ENCODE measurements at regions not wholly inside any gene's neighbourhood (a gene's known extent, or its start where the extent isn't known, plus 50 kb on each side); places are given as distances from the start of the nearest gene placed in this dataset.
A peak's percentile ranks its signal among the peaks of the same experiment; 100 is the strongest.

- DNase-seq (ENCODE audit: low read depth, low spot score), result peak; percentile 64
These were observed 116.8 kb downstream of the TOMM20 start for GRCh38 chr1:235011599-235012435.

DNA sequence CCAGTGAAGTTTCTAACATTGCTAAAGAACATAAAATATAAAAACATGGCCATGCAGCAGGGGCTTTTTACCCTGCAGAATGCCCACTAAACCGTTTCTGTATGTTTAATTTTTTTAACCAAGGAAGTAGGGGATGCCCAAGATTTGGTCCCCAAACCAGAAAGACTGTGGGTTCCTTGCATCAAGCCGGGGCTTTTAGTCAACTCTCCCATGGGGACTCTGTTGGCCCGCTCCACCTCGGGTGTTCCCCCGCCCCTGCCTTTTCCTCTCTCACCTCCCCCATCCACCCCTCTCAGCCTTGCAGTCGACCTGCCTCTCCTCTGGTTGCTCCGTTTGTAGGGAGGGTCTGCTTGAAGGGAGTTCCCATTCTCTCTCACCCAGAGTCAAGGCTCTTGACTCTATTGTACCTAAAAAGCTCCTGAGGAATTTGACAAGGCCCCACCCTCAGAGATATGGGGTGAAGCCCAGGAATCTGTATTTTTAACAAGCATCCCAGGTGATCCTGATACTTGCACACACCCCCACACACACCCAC is 117.5 kb downstream of the TOMM20 start:
- DNase-seq (ENCODE audit: low read depth, low spot score), result no peak

DNA sequence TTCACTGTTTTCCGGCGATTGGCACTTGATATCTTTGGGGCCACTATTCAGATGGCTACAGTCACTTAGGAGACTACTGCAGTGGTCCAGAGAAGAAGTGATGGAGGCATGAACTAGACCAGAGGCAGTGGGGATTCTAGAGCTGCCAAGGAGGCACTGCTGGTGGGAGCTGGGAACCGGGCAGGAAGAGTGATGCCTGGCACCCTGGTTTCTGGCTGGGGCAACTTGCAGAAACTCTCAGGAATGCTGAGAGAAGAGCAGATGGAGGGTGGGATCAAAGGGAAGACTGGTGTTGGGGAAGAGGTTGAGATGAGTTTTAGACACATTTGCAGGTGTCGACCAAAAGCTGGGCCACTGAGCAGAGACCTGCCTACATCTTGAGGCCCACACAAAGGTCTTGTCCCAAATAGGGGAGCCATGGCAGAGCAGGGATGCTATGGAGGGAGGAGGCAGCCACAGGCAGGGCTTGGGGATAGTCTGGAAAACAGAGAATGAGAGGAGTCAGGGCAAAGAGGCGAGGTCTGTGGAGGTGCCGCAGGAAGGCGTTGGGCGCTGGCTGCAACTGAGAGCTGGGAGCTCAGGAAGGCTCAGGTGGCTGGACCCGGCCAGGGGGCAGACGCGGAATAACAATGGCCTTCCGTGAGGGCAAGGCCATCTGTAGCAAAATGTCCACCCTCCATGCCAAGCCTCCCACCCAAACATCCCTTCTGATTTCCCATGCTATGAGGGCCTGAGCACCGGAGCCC is 118.9 kb downstream of the TOMM20 start:
- no peak for DNase-seq (ENCODE audit: low read depth, low spot score)

DNA sequence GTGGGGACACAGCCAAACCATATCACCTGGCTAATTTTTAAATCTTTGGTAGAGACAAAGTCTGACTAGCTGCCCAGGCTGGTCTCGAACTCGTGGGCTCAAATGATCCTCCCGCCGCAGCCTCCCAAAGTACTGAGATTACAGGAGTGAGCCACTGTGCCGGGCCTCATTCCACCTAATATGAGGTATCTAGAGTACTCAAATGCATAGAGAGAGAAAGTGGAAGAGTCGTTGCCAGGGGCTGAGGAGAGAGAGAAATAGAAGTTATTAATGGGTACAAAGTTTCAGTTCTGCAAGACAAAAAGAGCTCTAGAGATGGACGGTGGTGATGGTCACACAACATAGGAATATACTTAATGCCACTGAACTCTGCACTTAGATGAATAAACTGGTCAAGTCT is 119.6 kb downstream of the TOMM20 start:
- DNase-seq (ENCODE audit: low read depth, low spot score), result no peak

- DNase-seq (ENCODE audit: low read depth, low spot score), result no peak
These were observed 120.4 kb downstream of the TOMM20 start for GRCh38 chr1:235008239-235008638.

GRCh38 chr1:235006816-235007215 is 121.8 kb downstream of the TOMM20 start:
- DNase-seq (ENCODE audit: low read depth, low spot score), result no peak

DNA sequence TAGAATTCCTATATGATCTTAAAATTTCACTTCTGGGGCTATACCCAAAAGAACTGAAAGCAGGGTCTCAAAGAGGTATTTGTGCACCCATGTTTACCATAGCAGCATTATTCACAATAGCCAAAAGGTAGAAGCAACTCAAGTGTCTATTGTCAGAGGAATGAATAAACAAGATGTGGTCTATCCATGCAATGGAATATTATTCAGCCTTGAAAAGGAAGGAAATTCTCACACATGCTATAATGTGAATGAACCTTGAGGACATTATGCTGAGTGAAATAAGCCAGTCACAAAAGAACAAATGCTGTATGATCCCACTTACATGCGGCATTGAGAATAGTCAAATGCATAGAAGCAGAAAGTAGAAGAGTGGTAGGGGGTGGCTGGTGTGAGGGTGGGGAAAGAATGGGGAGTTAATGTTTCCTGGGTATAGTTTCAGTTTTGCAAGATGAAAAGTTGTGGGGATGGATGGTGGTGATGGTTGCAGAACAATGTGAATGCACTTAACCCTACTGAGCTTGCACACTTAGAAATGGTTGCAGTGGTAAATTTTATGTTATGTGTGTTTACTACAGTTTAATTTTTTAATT is 122.4 kb downstream of the TOMM20 start:
- DNase-seq (ENCODE audit: low read depth, low spot score), result no peak

- no peak for DNase-seq (ENCODE audit: low read depth, low spot score)
These were observed 123.7 kb downstream of the TOMM20 start for GRCh38 chr1:235004840-235005391.

DNA sequence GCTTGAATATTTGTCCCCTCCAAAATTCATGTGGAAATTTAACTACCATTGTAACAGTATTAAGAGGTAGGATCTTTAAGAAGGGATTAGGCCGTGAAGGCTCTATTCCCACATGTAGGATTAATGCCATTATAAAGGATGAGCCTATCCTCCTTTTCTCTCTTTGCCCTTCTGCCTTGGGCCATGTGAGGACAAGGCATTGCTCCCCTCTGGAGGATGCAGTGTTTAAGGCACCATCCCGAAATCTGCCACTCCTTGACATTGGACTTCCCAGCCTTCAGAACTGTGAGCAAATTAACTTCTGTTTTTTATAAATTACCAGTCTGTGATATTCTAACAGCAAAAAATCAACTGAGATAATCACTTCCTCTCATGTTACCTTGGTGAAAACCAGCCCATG is 124.4 kb downstream of the TOMM20 start:
- no peak for DNase-seq (ENCODE audit: low read depth, low spot score)

- no peak for DNase-seq (ENCODE audit: low read depth, low spot score)
These were observed 125.8 kb downstream of the TOMM20 start for GRCh38 chr1:235002706-235003300.

GRCh38 chr1:234999513-234999940 is 129.1 kb downstream of the TOMM20 start:
- no peak for DNase-seq (ENCODE audit: low read depth, low spot score)

DNA sequence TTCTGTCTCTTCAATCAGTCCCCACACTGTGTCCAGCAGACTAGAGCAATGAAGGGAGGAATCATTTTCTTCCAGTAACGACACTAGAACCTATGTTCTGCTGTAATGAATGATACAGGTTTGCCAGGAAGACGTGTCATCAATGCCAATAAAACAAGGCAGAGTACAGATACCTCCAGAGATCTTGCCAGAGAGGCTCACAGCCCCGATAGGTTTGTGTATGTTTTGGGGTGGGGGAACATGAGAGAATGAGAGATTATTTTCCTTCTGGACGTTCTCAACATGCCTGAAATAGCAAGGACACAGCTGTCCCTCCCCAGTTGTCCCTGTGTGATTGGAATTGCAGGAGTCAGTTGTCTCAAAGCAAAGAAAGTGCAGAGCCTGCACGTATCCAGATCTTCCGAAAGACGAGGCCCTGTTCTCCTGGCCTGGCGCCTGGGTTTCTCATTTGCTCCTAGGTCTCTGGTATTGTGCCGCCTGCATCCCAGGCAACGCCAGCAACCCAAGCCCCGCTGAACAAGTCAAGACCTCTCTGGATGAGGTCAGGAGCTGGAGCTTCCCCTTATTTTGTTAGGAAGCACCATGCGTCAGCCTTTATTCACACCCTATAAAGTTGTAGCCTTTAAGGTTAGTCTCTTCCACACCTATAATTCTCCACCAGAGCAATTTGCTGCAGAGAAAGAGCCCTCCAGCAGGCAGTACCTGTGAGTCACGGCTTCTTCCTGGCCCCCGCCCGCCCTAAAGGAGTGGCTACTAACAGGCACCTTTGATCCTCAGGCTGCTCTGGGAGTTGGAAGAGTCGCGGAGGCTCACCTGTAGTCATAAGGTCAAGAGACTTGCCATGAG is 130.5 kb downstream of the TOMM20 start:
- DNase-seq (ENCODE audit: low read depth, low spot score), result peak; percentile 77

GRCh38 chr1:234997201-234997895 is 131.3 kb downstream of the TOMM20 start:
- DNase-seq (ENCODE audit: low read depth, low spot score), result no peak

- DNase-seq (ENCODE audit: low read depth, low spot score), result no peak
These were observed 132.3 kb downstream of the TOMM20 start for GRCh38 chr1:234996245-234996757.

- DNase-seq (ENCODE audit: low read depth, low spot score), result no peak
These were observed 134.0 kb downstream of the TOMM20 start for GRCh38 chr1:234994436-234995295.

- no peak for DNase-seq (ENCODE audit: low read depth, low spot score)
These were observed 136.6 kb downstream of the TOMM20 start for GRCh38 chr1:234992065-234992464.

- no peak for DNase-seq (ENCODE audit: low read depth, low spot score)
These were observed 137.5 kb downstream of the TOMM20 start for GRCh38 chr1:234990874-234991801.

DNA sequence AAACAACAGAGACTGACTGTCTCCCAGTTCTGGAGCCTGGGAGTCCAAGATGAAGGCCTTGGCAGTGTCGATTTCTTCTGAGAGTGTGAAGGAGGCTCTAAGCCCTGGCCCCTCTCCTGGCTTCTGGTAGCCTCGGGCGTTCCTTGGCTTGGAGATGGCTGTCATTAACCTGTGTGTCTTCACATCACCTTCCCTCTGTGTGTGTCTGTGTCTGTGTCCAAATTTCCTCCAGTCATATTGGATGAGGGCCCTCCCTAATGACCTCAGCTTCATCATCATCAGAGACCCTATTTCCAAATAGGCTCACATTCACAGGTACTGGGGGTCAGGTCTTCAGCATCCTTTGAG is 138.3 kb downstream of the TOMM20 start:
- DNase-seq (ENCODE audit: low read depth, low spot score), result no peak
